WI38 (cell line): ENCODE measurements at regions not wholly inside any gene's neighbourhood (a gene's known extent, or its start where the extent isn't known, plus 50 kb on each side); places are given as distances from the start of the nearest gene placed in this dataset.

ENCODE experiments used
- H3K4me3 ChIP-seq: 2 replicates; pipeline ENCODE4 v1.5.1; 2011; ENCODE audit warnings: low read depth, mild to moderate bottlenecking, control low read depth, low read length
- CTCF ChIP-seq: IDR thresholded peaks from 2 replicates; pipeline ENCODE4 v1.5.1; 2012; ENCODE audit warnings: low read depth, mild to moderate bottlenecking, control low read depth, low read length

GRCh38 chr17:419073-419735, 66.6 kb upstream of the RPH3AL start:
- TF ChIP-seq CTCF = no peak
- no peak overlapping the region for H3K4me3 ChIP-seq

DNA sequence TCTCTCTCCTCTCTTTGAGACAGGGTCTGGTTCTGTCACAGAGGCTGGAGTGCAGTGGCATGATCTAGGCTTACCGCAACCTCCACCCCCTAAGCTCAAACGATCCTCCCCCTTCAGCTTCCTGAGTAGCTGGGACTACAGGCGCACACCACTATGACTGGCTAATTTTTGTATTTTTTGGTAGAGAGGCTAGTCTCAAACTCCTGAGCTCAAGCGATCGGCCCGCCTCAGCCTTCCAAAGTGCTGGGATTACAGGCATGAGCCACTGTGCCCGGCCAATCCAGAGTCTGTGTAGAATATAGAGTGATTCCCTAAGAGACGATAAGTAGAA, 65.8 kb upstream of the RPH3AL start:
- H3K4me3 ChIP-seq = no peak overlapping the region
- TF ChIP-seq CTCF = no peak

DNA sequence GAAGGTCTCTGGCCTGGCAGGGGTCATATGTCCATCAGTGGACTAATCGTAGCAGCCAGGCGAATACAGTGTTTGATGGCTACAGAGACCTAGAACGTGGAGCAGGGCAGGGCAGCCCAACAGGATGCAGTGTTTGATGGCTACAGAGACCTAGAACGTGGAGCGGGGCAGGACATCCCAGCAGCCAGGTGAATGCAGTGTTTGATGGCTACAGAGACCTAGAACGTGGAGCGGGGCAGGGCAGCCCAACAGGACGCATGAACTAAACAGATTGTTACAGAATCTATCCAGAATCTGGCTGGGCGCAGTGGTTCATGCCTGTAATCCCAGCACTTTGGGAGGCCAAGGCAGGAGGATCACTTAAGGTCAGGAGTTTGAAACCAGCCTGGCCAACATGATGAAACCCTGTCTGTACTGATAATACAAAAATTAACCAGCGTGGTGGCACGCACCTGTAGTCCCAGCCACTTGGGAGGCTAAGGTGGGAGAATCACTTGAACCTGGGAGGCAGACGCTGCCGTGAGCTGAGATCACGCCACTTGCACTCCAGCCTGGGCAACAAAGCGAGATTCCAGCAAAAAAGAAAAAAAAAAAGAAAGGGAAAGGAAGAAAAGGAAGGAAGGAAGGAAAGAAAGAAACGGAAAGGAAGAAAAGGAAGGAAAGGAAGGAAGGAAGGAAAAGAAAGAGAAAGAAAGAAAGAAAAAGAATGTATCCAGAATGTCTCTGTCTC, 65.2 kb upstream of the RPH3AL start:
- TF ChIP-seq CTCF = no peak
- H3K4me3 ChIP-seq = no peak overlapping the region

DNA sequence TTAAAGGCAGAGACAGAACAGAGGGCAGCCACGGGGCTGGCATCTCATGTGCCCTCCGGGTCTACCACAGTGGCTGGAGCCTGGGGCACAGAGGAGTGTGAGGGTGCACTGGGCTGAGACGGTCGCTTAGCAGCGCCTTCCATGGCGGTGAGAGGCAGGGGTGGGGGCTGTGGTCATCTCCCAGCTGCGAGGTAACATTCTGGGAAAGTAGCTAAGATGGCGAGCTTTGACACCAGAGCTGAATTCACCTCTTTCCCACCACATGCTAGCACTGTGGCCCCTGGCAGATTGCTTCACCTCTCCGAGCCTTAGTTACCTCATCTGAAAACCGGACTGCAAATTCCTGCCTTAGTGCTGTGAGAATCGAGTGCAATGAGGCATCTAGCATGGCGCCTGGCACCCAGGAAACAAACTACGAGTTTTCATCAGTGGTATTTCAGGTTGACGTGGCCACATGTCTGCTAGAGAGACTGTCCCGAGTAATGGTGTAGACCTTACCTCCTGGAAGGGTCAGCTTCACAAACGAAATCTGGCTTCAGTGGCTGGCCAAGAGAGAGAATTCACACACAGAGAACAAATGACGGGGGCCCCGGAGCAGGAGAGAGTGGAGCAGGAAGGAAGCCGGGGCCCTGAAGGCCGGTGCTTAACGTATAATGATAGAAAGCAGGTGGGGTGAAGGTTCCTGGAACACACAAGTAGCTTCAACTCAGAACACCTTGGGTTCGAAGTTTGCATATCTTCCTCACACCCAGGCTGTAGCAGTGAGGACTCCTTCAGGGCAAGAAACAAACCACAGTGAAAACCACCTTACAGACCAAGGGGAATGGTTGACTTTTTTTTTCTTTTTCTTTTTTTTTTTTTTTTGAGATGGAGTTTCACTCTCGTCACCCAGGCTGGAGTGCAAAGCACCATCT, 63.9 kb upstream of the RPH3AL start:
- no peak overlapping the region for H3K4me3 ChIP-seq
- TF ChIP-seq CTCF = no peak

DNA sequence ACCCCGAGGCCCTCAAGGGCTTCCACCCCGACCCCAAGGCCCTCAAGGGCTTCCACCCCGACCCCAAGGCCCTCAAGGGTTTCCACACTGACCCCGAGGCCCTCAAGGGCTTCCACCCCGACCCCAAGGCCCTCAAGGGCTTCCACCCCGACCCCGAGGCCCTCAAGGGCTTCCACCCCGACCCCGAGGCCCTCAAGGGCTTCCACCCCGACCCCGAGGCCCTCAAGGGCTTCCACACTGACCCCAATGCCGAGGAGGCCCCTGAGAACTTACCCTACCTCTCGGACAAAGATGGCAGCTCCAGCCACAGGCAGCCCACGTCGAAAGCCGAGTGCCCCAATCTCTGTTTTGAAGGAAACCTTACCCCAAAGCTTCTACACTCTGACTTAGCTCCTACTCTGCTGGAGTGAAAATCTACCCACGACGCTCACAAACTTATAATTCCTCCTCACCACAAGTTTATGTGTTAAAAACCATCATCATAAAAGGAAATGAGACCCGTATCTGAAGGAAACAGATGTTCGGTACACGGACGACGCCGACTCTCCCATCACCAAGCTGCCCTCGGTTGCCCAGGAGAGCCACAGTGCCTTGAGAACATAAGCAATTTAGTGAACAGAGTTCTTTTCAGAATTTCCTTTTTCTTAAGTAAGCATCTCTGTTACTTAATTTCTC, 61.2 kb upstream of the RPH3AL start:
- no peak overlapping the region for H3K4me3 ChIP-seq
- no peak for TF ChIP-seq CTCF

DNA sequence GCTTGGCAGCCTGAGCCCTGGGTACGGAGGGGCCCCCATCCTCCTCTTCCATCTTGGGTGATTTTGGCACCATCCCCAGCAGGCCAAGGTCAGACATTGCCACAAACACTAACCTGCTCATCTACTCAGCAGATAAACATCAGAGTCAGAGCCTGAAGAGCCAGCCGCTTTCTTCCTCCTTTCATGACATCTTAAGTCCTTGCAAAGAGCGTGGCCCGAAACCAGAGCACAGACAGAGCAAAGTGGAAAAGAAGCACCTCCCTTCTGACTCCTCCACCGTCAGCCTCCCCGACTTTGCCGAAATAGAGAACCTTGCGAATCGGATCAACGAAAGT, 60.4 kb upstream of the RPH3AL start:
- H3K4me3 ChIP-seq = no peak overlapping the region
- TF ChIP-seq CTCF = no peak
